ENCODE measurements at regions not wholly inside any gene's neighbourhood (a gene's known extent, or its start where the extent isn't known, plus 50 kb on each side); places are given as distances from the start of the nearest gene placed in this dataset.
"Not testable (repeated sequence)": the region's sequence is repeated elsewhere in the genome, so short reads cannot be mapped to it uniquely, and the experiment has no call there.

DNA sequence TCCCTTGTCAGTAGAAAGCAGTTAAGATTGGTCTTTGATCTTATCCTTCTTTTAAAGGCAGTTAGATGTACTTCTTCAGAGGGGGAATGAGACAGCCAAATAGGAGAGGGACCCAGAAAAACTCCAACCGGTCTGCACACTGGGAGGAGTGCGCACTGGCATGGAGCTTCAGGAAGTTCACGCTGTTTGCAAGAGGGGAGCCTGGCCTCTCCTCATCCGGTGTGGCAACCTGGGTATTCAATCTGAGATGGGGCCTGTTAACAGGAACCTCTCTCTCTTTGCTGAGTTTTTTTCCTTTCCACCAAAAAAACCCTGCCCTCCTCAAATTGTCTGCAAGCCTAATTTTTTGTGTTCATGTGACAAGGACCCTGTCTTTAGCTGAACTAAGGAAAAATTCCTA is 162.5 kb upstream of the OLIG3 start:
- no peak for TF ChIP-seq ZNF274 (IDR thresholded peaks at IDR 0.05; ENCODE audit: low read depth, low read length)
- no peak overlapping the region for H3K4me3 ChIP-seq (ENCODE audit: low read length)

DNA sequence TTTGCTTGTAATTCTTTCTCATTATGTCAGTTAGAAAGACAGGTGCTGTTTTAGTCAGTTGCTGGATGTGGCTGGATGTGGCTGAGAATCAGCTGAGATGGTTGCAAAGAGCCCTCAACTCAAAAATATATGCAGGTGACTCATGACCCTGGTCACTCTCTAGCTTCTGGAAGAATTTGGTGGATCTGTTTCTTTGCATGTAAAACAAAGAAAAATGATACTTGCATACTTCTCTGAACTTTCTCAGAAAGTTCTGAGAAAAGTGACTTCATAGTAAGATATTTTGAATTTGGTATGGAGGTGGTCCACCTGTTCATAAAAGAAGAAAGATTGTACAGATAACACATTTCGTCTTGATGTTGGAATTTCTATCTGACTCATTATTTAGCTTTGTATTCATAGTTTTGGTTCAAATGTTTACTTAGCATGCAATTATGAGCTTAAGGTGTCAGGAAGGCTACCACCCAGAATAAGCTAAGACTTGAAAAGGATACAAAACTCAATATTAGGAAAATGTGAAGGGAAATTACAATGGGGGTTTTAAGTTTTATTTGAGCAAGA is 163.2 kb upstream of the OLIG3 start:
- no peak overlapping the region for H3K4me3 ChIP-seq (ENCODE audit: low read length)
- TF ChIP-seq ZNF274 (IDR thresholded peaks at IDR 0.05; ENCODE audit: low read depth, low read length) = no peak

DNA sequence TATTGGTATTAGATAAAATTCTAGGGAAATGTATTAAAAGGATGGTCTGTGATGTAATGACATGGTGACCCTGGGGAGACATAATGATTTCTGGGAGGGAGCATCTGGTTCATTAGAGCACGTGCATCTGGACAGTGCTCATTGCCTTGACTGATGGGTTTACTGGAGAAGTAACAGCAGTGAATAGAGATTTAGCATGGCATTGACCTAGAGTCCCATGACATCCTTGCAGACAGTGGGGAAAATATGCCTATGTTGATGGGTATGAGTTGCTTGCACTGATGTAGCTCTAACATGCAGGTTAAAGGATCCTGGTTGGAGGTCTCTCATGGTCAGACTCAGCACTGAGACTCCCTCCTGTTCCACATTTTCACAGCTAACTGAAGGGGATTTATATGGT is 164.1 kb upstream of the OLIG3 start:
- no peak overlapping the region for H3K4me3 ChIP-seq (ENCODE audit: low read length)
- TF ChIP-seq ZNF274 (IDR thresholded peaks at IDR 0.05; ENCODE audit: low read depth, low read length) = no peak

DNA sequence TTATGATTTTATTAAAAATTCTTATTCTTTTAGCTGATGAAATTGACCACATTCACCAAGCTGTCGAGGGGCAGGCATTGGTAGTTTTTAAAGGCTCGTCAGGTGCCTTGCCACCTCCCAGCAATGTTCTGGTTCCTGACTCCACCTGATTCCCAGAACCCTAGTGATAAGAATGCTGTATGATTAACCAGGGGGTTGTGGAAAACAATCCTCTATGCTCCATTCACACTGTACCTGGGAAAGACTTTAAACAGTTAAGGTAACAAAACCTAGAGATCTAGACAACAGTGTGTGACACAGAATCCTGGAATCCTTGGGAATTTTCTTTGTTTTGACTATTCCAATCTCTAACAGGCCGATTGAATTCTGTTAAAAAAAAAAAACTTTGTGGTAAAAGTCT is 165.7 kb upstream of the OLIG3 start:
- no peak for TF ChIP-seq ZNF274 (IDR thresholded peaks at IDR 0.05; ENCODE audit: low read depth, low read length)
- no peak overlapping the region for H3K4me3 ChIP-seq (ENCODE audit: low read length)

DNA sequence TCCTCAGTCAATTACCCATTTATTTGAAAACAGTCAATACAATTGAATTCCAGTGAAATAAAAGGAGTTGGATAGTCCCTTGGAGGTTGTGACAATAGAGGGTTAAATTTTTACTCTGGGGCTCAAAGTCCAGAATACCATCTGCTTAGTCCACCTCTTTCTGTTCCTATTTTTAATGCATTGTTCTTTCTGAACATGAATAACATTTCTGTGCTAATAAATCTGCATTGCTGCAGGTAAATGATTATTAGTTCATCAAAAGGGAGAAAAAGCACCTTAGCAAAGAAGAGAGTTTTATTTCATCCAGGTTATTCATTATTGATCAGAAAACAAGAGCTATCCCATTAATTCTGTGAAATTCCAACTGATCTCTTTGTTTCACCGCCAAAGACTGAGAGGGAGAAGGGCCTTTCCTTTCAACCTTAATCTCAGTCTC is 166.1 kb upstream of the OLIG3 start:
- no peak for TF ChIP-seq ZNF274 (IDR thresholded peaks at IDR 0.05; ENCODE audit: low read depth, low read length)
- no peak overlapping the region for H3K4me3 ChIP-seq (ENCODE audit: low read length)

DNA sequence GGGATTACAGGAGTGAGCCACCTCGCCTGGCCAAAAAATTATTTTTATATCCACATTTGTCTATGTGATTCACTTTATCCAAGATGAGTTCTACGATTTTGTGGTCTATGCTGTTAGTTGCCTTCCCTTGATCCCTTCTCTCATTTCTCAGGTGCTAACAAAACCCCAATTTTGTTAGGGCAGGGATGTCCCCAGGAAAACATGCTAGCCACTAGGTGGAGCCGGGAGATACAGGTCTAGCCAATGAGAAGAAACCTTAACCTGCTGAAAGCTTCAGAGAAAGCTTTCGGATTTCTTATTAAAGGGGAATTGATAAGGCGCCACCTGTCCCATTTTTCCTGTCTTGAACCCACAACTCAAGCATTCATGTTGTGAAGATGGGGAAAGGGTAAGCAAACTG is 167.4 kb upstream of the OLIG3 start:
- no peak for TF ChIP-seq ZNF274 (IDR thresholded peaks at IDR 0.05; ENCODE audit: low read depth, low read length)
- H3K4me3 ChIP-seq (ENCODE audit: low read length) = no peak overlapping the region

DNA sequence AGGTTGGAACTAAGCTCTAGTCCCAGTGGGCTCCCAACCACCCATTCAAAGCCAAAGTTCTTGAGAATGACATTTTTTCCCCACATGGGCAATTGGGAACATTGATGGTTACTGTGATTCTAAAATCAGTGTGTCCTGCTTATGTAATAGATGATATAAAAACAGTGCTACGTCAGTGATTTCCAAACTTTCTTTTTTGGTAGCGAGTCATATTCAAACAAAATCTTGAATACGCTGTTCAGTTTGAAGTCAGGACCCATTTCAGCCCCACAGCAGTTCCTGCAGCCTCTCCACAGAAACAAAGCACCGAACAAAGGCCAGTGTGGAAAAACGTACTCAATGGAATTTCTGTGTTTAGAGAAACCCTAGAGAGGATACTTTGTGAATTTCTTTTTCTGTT is 170.0 kb upstream of the OLIG3 start:
- no peak for TF ChIP-seq ZNF274 (IDR thresholded peaks at IDR 0.05; ENCODE audit: low read depth, low read length)
- H3K4me3 ChIP-seq (ENCODE audit: low read length) = no peak overlapping the region

DNA sequence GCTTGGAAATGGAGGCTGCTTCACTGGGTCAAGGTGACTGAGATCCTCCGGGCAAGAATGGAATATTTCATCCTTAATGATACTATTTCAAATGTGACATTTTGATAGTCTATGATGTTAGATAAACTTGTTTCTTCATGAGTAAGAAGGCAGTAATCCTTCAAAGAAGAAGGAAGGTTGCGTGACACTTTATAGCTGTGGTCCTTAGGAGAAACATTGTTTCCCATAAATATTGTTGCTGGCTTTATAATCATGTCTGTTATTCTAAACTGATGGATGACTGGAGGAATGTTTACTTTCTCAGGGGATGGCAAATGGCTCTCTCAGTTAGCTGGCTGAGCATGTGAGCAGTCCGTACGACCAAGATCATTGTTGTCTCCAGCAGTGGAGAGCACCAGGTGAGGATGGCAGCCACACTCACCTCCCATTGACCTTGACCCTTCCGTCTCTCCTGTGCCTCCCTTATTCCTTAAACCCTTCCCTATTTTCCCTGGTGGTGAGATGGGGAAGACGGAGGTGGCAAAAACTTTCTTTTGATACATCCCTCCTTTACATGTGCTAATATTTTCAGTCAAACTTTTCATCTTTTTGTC is 171.2 kb upstream of the OLIG3 start:
- no peak for TF ChIP-seq ZNF274 (IDR thresholded peaks at IDR 0.05; ENCODE audit: low read depth, low read length)
- H3K4me3 ChIP-seq (ENCODE audit: low read length) = no peak overlapping the region

DNA sequence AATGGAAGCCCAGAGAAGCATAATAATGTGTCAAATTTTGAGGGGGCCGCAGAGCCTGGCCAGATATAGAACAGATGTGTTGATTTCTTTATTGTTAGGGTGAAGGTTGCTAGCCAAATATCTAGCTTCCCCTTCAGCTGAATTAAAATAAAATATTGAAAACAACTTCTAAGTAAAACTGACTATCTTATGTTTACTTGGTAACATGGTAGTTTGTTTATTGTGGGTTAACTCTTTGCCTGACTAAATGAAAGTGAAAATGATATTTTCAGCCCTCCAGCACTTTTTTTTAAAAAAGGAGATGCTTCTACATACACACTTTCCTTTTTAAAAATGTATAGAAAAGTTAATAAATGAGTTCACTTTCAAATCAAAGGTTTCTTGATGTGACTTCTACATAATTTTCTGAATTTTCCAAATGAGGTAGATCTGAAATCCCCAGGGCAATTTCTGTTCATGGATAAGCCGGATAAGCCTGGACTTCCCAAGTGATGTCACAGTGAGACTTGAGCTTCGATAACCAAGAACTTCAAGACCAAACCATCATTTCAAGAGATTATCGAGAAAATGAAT is 172.1 kb upstream of the OLIG3 start:
- TF ChIP-seq ZNF274 (IDR thresholded peaks at IDR 0.05; ENCODE audit: low read depth, low read length) = no peak
- H3K4me3 ChIP-seq (ENCODE audit: low read length) = no peak overlapping the region

DNA sequence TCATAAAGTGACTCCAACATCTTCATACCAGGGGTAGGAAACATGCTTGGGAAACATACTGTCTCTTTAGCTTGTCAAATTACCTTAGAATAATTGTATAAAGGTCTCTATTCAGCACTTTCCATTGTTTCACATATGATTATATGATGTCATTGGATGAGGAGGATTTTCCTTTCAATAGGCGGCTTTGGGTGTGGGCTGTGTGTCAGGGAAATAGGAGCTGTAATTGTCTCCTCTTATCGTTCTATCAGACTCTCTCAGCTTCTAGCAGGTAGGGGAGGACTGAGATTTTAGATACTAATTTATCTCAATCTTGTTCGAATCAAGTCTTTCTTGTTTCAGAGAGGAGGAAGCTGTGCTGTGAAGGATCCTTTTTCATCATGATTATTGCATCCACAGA is 179.4 kb upstream of the OLIG3 start:
- H3K4me3 ChIP-seq (ENCODE audit: low read length) = no peak overlapping the region
- no peak for TF ChIP-seq ZNF274 (IDR thresholded peaks at IDR 0.05; ENCODE audit: low read depth, low read length)

DNA sequence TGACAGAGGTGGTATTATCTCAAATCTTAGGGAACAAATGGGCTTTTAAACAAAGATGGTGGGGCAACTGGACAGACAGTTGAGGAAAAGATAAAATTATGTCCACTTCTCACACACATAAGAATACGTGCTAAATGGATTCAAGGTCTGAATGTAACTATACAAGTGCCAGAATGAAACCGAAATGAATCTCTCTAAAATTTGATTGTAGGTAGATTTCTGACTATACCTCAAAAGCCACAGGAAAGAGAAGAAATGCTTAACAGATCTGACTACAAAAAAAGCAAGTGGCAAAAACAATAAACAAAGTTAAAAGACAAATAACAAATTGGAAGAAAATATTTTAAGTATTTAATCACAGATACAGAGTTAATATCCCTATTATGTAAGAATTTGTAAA is 182.7 kb upstream of the OLIG3 start:
- TF ChIP-seq ZNF274 (IDR thresholded peaks at IDR 0.05; ENCODE audit: low read depth, low read length) = no peak

DNA sequence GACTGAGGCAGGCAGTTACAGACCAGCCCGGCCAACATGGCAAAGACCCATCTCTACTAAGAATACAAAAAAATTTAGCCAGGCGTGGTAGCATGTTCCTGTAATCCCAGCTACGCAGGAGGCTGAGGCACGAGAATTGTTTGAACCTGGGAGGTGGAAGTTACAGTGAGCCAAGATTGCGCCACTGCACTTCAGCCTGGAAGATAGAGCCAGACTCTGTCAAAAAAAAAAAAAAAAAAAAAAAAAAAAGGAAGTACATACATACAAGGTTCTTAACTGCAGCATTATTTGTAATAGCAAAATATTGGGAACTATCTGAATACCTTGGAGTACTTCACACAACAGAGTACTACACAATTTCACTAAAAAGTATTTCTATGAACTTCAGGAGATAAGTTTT is 183.5 kb upstream of the OLIG3 start:
- H3K4me3 ChIP-seq (ENCODE audit: low read length) = no peak overlapping the region
- TF ChIP-seq ZNF274 (IDR thresholded peaks at IDR 0.05; ENCODE audit: low read depth, low read length) = no peak

More for the DNA sequence above, 182.7 kb upstream of the OLIG3 start:
- H3K4me3 ChIP-seq (ENCODE audit: low read length) = no peak overlapping the region

DNA sequence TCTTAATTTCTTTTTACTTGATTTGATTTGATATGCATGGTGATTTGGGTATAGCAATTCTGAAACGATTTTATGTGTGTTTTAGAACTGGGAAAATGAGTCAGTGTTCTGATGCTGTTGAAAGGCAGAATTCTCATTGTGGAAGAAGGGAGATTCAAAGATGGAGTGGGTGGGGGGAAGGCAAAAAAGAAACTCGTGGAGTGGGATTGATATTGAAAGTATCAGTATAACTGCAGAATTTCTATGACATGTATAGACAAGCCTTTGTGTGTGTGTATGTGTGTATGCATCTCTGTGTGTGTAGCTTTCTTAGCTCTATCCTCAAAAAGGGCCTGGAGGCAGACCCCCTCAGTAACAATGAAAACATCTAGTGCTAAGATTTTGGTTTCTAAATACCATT is 184.3 kb upstream of the OLIG3 start:
- no peak overlapping the region for H3K4me3 ChIP-seq (ENCODE audit: low read length)
- TF ChIP-seq ZNF274 (IDR thresholded peaks at IDR 0.05; ENCODE audit: low read depth, low read length) = no peak

DNA sequence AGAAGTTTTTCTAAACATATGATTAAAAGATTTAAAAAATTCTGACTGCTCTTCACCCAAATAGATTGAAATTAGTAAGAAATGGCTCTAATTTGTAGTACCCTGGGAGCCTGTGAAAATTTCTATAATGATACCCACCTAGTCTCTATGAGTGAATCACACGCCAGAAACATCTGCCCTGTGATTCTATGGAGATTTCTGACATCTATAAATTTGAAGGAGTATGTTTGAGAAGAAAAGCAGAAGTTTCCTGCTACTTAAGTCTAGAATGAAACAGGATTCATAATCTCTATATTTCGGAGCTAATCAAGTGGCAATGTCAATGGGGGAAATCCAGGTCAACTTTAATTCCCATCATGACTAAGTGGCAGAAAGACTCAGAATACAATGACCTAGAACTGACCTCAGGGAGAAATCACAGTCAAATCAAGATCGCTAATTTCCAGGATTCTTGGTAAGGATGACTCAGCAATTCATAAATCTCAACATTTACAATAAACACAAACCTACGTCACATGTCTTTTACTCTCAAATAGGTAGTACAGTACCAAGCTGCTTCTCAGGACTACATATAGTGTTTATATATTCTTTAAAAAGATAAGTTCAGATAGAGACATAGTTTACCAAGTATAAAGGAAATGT is 186.2 kb upstream of the TNFAIP3 start:
- TF ChIP-seq ZNF274 (IDR thresholded peaks at IDR 0.05; ENCODE audit: low read depth, low read length) = no peak
- no peak overlapping the region for H3K4me3 ChIP-seq (ENCODE audit: low read length)

DNA sequence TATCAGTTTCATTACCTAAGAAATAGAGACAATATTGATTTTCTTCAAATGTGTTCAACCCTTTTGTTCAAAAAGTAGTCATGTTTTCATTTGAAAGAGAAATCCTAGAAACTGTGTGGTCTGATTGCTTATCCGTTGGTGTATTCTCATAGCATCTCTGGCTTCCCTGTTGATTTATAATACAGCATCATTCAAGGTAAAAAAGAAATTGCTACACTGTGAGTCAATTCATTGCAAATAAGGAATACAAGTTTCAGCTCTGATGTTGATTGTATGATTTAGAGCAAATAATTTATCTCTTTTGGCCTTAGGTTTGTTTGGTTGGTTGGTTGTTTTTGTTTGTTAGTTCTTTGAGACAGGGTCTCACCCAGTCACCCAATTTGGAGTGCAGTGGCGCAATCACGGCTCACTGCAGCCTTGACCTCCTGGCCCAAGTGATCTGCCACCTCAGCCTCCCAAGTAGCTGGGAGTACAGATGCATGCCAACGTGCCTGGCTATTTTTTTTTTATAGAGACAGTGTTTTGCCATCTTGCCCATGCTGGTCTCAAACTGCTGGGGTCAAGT is 185.5 kb upstream of the TNFAIP3 start:
- no peak for TF ChIP-seq ZNF274 (IDR thresholded peaks at IDR 0.05; ENCODE audit: low read depth, low read length)
- H3K4me3 ChIP-seq (ENCODE audit: low read length) = no peak overlapping the region

DNA sequence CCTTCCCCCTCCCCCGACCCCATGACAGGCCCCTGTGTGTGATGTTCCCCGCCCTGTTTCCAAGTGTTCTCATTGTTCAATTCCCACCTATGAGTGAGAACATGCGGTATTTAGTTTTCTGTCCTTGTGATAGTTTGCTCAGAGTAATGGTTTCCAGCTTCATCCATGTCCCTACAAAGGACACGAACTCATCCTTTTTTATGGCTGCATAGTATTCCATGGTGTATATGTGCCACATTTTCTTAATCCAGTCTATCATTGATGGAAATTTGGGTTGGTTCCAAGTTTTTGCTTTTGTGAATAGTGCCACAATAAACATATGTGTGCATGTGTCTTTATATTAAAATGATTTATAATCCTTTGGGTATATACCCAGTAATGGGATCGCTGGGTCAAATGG is 184.4 kb upstream of the TNFAIP3 start:
- H3K4me3 ChIP-seq (ENCODE audit: low read length) = not testable (repeated sequence)

Data from GM08714 (cell line).